GM23338 (cell line): ENCODE measurements at regions not wholly inside any gene's neighbourhood (a gene's known extent, or its start where the extent isn't known, plus 50 kb on each side); places are given as distances from the start of the nearest gene placed in this dataset.

Source experiments
- CREB1 ChIP-seq: fragments of 250-450 bp; sonication (Bioruptor Pico); IDR thresholded peaks from 2 replicates; pipeline ENCODE4 v1.5.0; 2020; ENCODE audit warnings: low read depth, mild to moderate bottlenecking, moderate library complexity
- EZH2 ChIP-seq: fragments of 200-600 bp; sonication (generic); IDR thresholded peaks from one replicate; pipeline ENCODE4 v1.8.0; 2017; ENCODE audit warnings: antibody characterized with exemption, mild to moderate bottlenecking, low read depth; ENCODE audit not compliant: unreplicated experiment
- EZH2phosphoT487 ChIP-seq: fragments of 200-600 bp; sonication (generic); IDR thresholded peaks from one replicate; pipeline ENCODE4 v1.8.1; 2018; ENCODE audit warnings: antibody characterized with exemption; ENCODE audit not compliant: unreplicated experiment
- JUNB ChIP-seq: IDR thresholded peaks from one replicate; pipeline ENCODE4 v1.6.1; 2016; ENCODE audit warnings: antibody characterized with exemption; ENCODE audit not compliant: unreplicated experiment
- REST ChIP-seq: IDR thresholded peaks from one replicate; pipeline ENCODE4 v1.6.1; 2018; ENCODE audit warnings: antibody characterized with exemption; ENCODE audit not compliant: unreplicated experiment
- ZNF114 ChIP-seq: fragments of 250-450 bp; sonication (Bioruptor Pico); IDR thresholded peaks from 2 replicates; pipeline ENCODE4 v1.5.0; 2020; ENCODE audit warnings: mild to moderate bottlenecking, moderate library complexity
- ZNF331 ChIP-seq: fragments of 250-450 bp; sonication (Bioruptor Pico); IDR thresholded peaks from 2 replicates; pipeline ENCODE4 v1.5.0; 2020; ENCODE audit warnings: low read depth, mild to moderate bottlenecking, moderate library complexity
- ZNF462 ChIP-seq: fragments of 250-450 bp; sonication (Bioruptor Pico); IDR thresholded peaks from 2 replicates; pipeline ENCODE4 v1.5.0; 2020; ENCODE audit warnings: mild to moderate bottlenecking, moderate library complexity
- TF ChIP-seq, protein P1 (sequence below), 2 experiments: fragments of 200-600 bp in 1 of 2; sonication (generic) in 1 of 2; conservative IDR thresholded peaks; 2 replicates each; pipeline versions ENCODE4 v1.5.1 to v1.6.1; 2016 to 2017; ENCODE audit warnings: antibody characterized with exemption in 2 of 2, low read depth in 2 of 2, mild to moderate bottlenecking in 2 of 2, moderate library complexity in 1 of 2
- TF ChIP-seq, protein P2 (sequence below): IDR thresholded peaks from 2 replicates; pipeline ENCODE4 v1.6.1; 2016; ENCODE audit warnings: antibody characterized with exemption

GRCh38 chr16:80375513-80375912, 165.3 kb upstream of the DYNLRB2 start (continued):
- TF ChIP-seq ZNF462 (no peak), EZH2 (no peak), ZNF331 (CRISPR knock-in tag) (no peak), EZH2phosphoT487 (no peak), JUNB (no peak), REST (no peak), CREB1 (CRISPR knock-in tag) (no peak), ZNF114 (no peak)
- TF ChIP-seq, protein P1, sequence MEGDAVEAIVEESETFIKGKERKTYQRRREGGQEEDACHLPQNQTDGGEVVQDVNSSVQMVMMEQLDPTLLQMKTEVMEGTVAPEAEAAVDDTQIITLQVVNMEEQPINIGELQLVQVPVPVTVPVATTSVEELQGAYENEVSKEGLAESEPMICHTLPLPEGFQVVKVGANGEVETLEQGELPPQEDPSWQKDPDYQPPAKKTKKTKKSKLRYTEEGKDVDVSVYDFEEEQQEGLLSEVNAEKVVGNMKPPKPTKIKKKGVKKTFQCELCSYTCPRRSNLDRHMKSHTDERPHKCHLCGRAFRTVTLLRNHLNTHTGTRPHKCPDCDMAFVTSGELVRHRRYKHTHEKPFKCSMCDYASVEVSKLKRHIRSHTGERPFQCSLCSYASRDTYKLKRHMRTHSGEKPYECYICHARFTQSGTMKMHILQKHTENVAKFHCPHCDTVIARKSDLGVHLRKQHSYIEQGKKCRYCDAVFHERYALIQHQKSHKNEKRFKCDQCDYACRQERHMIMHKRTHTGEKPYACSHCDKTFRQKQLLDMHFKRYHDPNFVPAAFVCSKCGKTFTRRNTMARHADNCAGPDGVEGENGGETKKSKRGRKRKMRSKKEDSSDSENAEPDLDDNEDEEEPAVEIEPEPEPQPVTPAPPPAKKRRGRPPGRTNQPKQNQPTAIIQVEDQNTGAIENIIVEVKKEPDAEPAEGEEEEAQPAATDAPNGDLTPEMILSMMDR (conservative IDR thresholded peaks at IDR 0.05; ENCODE audit: low read depth in 2 of 2) = no peak
- TF ChIP-seq, protein P2, sequence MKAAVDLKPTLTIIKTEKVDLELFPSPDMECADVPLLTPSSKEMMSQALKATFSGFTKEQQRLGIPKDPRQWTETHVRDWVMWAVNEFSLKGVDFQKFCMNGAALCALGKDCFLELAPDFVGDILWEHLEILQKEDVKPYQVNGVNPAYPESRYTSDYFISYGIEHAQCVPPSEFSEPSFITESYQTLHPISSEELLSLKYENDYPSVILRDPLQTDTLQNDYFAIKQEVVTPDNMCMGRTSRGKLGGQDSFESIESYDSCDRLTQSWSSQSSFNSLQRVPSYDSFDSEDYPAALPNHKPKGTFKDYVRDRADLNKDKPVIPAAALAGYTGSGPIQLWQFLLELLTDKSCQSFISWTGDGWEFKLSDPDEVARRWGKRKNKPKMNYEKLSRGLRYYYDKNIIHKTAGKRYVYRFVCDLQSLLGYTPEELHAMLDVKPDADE = no peak
